ENCODE measurements at regions not wholly inside any gene's neighbourhood (a gene's known extent, or its start where the extent isn't known, plus 50 kb on each side); places are given as distances from the start of the nearest gene placed in this dataset.

GRCh38 chr15:53462651-53463050 is 296.8 kb downstream of the WDR72 start:
- intact Hi-C loops (cut with DNase I) = no loop called here
- DNase-seq (ENCODE audit: low spot score) = no peak

DNA sequence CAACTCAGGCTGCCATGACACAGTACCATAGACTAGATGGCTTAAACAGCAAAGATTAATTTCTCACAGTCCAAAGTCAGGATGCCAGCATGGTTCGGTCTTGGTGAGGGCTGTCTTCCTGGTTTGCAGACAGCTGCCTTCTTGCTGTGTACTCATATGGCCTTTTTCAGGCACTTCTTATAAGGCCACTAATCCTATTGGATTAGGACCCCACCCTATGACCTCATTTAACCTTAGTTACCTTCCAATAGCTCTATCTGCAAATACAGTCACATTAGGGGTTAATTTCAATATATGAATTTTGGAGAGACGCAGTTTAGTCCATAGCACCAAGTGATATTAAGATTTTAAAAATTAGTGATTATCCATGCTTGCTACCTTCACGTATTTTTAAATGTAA is 297.8 kb downstream of the WDR72 start:
- intact Hi-C loops (cut with DNase I) = no loop called here
- DNase-seq (ENCODE audit: low spot score) = no peak

DNA sequence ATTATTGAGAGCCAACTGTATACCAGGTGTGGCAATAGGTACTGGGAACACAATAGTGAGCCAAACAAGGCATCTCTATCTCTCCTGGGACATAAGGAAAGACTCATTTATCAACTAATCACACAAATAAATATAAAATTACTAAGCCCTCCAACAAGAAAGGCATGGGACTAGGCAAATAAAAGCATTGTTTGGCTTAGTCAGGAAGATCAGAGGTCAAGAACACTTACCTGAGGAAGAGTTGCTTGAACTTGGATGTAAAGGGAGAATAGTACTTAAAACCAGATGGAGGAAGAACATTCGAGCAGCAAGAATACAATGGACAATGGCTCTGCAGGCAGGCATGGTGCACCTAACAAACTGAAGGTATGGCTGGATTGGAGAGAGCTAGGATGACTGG is 300.7 kb downstream of the WDR72 start:
- intact Hi-C loops (cut with DNase I) = no loop called here
- DNase-seq (ENCODE audit: low spot score) = no peak

DNA sequence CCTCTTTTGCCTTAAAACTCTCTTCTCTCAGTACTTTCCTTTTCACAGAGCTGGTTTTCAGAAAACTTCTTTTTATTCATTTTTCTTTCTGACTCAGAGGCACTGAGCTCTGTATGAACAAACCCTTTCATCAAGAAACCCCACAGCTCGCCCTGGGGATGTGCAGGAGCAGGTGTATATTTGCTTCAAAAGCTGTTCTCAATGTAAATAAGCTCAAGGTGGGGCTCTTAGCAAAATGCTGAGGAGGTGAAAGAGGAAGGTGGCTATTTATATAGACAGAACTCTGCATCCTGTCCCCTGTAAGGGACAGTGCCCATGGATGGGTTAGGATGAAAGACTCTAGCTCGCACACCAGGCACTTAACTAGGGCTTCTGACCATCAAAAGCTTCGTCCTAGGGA is 302.0 kb downstream of the WDR72 start:
- intact Hi-C loops (cut with DNase I) = no loop called here
- DNase-seq (ENCODE audit: low spot score) = no peak

DNA sequence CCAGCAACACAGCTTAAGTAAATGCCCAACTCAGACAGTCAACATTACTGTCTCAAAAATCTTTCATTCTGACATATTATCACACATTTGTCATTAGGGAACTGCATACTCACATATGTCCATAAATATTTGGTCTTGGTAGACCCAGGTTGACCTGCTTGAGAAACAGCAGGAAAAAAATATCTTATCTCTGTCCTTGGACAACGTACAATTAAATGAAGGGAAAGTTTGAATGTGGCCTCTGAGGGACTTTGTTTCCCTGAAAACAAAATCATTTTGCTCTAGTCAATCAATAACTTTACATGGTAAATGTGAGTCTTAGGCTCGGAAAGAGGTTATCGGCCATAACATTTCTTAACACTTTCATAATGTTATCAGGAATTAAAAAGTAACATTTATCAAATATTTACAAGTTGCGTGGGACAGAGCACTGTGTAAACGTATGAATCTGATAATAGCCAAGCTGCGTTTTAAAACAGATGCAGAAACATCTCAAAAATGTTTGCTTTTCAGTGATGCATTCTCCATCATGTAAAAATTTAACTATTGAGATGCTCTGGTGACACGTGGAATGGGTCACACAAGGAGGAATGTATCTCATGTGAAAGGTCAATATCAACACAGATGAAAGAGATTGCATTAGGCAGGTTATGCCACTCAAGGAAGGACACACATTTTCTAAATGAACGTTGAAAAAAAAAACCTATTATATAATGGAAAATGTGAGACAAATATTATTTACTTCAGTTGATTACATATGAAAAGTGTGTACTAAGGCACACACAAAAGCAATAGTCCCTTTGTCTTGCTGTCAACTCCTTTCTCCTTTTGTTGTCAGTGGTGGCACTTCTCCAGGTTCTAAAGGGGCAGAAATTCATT is 304.4 kb downstream of the WDR72 start:
- no peak for DNase-seq (ENCODE audit: low spot score)
- intact Hi-C loops (cut with DNase I) = no loop called here

- no peak for DNase-seq (ENCODE audit: low spot score)
Observed at GRCh38 chr15:53454535-53454842, 305.0 kb downstream of the WDR72 start.

GRCh38 chr15:53453253-53454105 is 306.0 kb downstream of the WDR72 start:
- no peak for DNase-seq (ENCODE audit: low spot score)
- intact Hi-C loops (cut with DNase I) = no loop called here

More at GRCh38 chr15:53454535-53454842, 305.0 kb downstream of the WDR72 start:
- intact Hi-C loops (cut with DNase I) = no loop called here

- intact Hi-C loops (cut with DNase I) = no loop called here
- no peak for DNase-seq (ENCODE audit: low spot score)
Observed at GRCh38 chr15:53448232-53449015, 311.0 kb downstream of the WDR72 start.

- DNase-seq (ENCODE audit: low spot score) = no peak
- intact Hi-C loops (cut with DNase I) = no loop called here
Observed at GRCh38 chr15:53447742-53448141, 311.7 kb downstream of the WDR72 start.

GRCh38 chr15:53447053-53447574 is 312.3 kb downstream of the WDR72 start:
- no peak for DNase-seq (ENCODE audit: low spot score)
- intact Hi-C loops (cut with DNase I) = no loop called here

- DNase-seq (ENCODE audit: low spot score) = no peak
- intact Hi-C loops (cut with DNase I) = no loop called here
Observed at GRCh38 chr15:53446376-53446775, 313.1 kb downstream of the WDR72 start.

- no peak for DNase-seq (ENCODE audit: low spot score)
- intact Hi-C loops (cut with DNase I) = no loop called here
Observed at GRCh38 chr15:53445531-53445930, 313.9 kb downstream of the WDR72 start.

GRCh38 chr15:53437985-53438841 is 321.2 kb downstream of the WDR72 start:
- DNase-seq (ENCODE audit: low spot score) = no peak
- intact Hi-C loops (cut with DNase I) = no loop called here

- no peak for DNase-seq (ENCODE audit: low spot score)
- intact Hi-C loops (cut with DNase I) = no loop called here
Observed at GRCh38 chr15:53437366-53437765, 322.1 kb downstream of the WDR72 start.

DNA sequence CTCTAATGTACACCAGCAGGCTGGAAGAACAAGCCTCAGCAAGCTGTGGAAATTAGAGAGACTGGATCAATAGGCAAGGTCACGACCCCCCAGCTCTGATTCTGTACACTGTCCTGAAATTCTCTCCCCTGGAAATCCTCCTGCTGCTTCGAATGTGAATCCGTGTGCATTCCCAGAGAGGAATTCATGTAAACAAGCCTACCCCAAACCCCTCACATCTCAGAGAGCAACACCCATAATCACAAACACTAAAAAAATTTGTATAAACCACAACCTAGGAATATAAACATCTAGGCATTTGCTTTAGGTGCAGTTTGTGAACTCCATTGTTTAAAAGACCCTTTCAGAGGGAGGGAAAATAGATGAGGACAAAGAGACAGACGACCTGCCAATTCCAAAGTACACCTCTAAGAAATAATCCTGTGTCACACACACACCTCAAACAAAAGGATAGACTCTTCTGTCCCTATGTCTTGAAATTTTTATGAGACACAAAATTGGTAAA is 325.2 kb downstream of the WDR72 start:
- intact Hi-C loops (cut with DNase I) = no loop called here

DNA sequence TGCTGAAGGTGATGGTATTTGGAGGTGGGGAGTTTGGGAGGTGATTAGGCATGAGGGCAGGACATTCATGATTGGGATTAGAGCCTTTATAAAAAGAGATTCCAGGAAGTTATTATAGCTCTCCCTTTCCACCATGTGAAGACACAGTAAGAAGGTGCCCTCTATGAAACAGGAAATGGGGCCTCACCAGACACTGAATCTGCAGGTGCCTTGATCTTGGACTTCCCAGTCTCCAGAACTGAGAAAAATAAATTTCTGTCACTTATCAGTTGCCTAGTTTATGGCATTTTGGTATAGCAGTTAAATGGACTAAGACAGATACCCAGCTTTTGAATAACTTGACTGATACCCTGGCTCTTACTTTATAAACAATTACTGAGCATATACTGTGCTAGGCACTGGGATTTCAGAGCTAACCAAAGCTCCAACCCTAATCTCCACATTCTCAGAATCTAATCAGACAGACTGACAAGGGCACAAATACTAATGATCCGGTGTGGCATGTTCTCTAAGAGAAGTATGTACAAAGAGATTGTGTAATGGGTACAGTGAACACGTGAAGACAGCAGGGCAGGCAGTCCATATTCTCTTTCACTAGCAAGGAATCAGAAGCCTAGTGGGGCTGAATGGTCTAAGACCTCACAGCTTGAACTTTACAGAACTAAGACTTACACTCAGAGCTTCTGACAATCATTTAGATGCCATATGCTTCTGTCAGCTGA is 343.1 kb downstream of the WDR72 start:
- intact Hi-C loops (cut with DNase I) = no loop called here
- no peak for DNase-seq (ENCODE audit: low spot score)

More for the DNA sequence above, 325.2 kb downstream of the WDR72 start:
- no peak for DNase-seq (ENCODE audit: low spot score)

DNA sequence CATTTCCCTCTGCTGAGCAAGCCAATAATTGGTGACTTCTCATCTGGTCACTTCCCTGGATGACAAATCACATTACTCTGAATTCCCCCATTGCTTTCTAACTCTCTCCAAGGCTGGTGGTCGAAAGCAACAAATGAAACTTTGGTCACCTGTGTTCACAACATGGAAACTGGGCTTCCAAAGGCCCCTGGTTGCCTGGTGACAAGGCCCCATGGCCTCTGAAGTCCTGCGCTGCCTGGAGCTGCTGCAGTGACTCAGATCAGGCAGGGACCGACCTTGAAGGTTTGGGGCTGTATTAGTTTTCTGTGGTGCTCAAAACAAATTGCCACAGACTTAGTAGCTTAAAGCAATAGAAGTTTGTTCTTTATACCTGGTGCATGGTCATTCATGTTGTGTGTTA is 345.3 kb downstream of the WDR72 start:
- no peak for DNase-seq (ENCODE audit: low spot score)
- intact Hi-C loops (cut with DNase I) = no loop called here

- intact Hi-C loops (cut with DNase I) = no loop called here
- DNase-seq (ENCODE audit: low spot score) = no peak
Observed at GRCh38 chr15:53412542-53412941, 346.9 kb downstream of the WDR72 start.
